HG03354 (cell line): ENCODE measurements at regions not wholly inside any gene's neighbourhood (a gene's known extent, or its start where the extent isn't known, plus 50 kb on each side); places are given as distances from the start of the nearest gene placed in this dataset.

Source experiments
- ATAC-seq: cut with Tn5 transposase; IDR thresholded peaks from one replicate; pipeline ENCODE4 v1.9.1; 2021; ENCODE audit warnings: mild to moderate bottlenecking; ENCODE audit not compliant: unreplicated experiment, poor library complexity, severe bottlenecking

DNA sequence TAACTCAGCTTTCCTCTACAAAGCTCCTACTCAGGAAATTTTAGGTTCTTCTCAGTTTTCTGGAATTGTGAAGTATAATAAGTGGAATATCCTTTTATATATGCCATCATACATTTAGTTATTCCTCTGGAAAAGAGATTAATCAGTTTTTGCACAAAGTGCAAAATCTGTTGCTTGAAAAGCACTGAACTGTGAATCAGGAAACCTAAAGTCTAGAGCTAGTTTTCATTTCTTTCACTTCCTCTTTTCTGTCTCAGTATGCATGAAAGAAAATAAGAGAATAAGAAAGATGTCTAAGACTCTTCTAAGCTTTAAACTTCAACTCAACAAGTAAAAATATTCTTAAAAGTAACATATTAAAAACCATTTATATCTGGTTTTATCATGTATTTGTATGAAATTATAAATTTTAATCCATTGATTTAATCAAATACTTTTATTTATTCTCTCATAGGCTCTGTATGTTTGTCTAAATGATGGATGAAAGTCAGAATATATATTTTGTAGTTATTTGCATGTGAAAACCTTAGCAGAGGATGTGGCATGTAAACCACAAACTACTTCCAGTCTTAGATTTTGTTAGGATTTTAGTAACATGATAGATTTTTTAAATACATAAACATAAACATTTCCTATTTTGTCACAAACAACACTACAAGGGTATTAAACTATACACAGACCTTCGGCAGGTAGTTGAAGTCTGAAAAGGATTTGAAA lies 1073.0 kb downstream of the XPNPEP1 start:
- peak; percentile 92 for ATAC-seq

GRCh38 chr10:108849688-108850087 lies 1073.6 kb downstream of the XPNPEP1 start:
- peak; percentile 39 for ATAC-seq

DNA sequence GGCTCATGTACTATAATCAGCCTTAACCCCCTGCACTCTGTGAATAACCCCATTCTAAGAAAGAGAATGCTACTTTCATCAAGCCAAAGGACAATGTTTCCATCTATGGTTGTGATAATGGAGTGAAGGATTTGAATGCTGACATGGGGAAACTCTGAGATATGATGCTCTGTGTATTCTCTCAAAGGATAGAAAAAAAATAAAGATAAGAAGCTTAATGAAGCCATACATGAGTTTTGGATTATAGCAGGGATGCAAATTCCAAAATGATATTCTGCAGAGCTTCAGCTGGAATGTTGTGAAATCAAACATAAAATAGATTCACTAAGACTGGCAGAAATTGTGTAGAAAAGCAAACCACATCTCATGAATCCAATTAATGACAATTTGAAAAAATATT lies 1074.1 kb downstream of the XPNPEP1 start:
- ATAC-seq = no peak

DNA sequence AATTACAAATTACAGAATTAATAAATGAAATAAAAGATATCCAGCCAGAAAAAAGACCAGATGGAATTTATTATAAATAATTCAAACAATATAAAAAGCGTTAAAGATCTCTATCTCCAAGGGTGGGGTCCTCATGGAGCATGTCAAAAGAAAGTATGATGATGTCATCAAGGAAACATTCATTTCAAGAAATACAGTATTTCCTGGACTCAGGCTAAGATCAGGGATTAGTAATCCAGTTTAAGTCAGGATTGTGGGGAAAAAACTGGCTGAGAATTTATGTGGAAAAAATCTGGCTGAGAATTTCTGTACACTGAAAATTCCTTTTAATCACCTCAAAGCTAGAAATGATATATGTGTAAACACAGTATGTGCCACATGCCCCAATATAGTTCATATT lies 1075.3 kb downstream of the XPNPEP1 start:
- no peak for ATAC-seq

DNA sequence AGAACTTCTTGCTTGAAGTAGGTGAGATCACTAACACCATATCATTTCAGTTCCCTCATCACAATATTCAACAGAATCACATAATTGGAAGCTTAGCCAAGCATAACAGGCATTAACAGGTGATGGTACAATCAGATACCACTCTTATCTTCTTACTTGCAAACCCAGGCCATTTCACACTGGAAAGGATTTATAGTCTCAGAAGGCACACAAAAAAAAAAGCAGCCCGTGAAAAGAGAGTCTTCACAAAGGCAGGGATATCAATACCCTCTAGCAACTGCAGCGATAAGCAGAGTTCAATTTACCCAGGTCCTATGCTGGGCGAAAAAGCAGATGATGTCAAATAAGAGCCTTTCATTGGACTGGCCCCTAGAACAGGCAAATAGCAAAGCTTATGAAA lies 1082.4 kb downstream of the XPNPEP1 start:
- no peak for ATAC-seq

DNA sequence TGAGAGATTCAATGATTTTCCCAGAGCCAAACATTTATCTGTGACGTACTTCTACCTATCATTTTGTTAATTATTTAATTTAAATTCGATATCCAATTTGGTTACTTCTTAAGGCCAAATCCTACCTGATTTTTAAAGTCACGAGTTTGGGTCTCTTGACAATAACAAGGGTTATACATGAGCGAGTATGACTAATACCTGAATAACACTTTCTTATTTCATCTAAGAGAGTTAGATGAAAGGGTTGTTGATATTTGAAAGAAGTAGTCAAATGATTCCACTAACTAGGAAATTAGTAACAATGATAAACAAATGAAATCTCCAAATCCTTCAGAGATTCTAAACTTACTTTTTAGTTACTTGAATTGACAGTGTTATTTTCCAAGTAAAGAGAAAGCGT lies 1086.9 kb downstream of the XPNPEP1 start:
- peak; percentile 68 for ATAC-seq

- no peak for ATAC-seq
Measured at GRCh38 chr10:108822026-108822425, 1101.3 kb downstream of the XPNPEP1 start.

DNA sequence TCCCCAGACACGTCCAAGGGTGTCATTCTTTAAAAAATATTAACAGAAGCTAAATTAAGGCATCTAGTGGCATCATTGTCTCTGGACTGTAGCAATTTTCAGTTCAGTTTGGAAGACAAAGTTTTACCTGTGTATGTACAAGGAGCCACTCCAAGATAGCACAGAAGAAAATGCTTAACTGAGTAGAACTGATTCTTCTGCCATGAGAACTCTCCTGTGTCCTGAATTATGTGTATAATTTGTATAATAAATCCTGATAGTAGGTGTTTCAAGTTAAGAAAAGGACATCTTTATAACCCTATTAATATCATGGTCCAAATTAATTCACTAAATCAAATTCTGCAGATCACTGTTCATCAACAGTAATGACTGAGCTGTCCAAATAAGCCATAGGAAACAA lies 1104.0 kb downstream of the XPNPEP1 start:
- ATAC-seq = no peak

DNA sequence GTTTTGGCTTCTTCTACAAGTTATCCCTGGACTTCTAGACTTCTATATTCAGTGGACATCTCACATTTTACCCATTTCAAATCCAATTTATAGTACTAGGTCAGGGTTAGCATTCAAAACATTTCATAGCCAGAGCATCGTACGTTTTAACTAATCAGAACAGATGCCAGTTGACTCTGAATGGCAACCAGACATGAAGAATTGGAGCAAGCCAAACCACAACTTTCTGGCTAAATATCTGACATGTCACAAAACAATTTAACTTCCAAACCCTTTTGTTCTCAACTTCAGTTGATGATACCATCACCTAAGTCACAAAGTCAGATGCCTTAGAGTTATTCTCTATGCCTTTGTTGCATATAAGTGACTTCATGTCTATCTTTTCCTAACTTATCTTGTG lies 1105.7 kb downstream of the XPNPEP1 start:
- no peak for ATAC-seq

GRCh38 chr10:108817135-108817534 lies 1106.2 kb downstream of the XPNPEP1 start:
- ATAC-seq = no peak

DNA sequence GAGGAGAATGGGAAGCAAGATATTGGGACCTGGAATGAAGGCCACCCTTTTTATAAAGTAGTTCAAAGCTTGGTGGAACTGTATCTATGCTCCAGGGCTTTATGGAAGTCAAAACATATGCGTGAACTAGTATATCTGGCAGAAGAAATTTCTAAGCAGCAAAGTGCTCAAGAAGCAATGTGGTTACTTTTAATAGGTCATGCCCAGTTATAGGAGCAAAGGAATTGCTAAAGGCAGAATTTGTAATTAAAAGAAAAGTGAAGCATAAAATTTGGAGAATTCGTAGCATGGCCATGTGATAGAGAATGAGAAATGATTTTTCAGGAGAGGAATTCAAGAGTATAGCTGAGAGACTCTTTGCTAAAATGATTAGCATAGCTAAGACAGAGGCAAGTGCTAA lies 1110.4 kb downstream of the XPNPEP1 start:
- ATAC-seq = no peak

- no peak for ATAC-seq
Measured at GRCh38 chr10:108812296-108812695, 1111.0 kb downstream of the XPNPEP1 start.

GRCh38 chr10:108808228-108808627 lies 1115.1 kb downstream of the XPNPEP1 start:
- no peak for ATAC-seq

GRCh38 chr10:108801775-108802517 lies 1121.4 kb downstream of the XPNPEP1 start:
- no peak for ATAC-seq

DNA sequence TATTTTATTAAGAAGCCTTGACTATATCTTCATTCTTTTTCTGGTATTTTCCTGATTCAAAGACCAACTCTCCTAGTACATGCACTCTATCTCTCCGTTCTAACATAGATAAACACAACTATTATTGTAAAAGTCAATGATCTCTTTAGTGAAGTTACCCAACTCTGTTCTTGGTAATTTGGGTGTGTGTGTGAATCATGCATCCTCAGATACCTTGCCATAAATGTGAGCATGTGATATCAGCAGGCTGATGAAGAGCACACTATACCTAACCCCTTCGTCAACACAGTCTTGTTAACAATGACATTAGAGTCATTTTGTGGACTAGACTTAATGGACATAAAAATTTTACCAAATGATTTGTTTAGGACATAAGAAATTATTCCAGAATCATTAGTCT lies 1122.1 kb downstream of the XPNPEP1 start:
- no peak for ATAC-seq

- no peak for ATAC-seq
Measured at GRCh38 chr10:108797573-108797972, 1125.7 kb downstream of the XPNPEP1 start.

GRCh38 chr10:108791794-108792474 lies 1131.4 kb downstream of the XPNPEP1 start:
- no peak for ATAC-seq

GRCh38 chr10:108791030-108791429 lies 1132.3 kb downstream of the XPNPEP1 start:
- ATAC-seq = no peak

- peak; percentile 85 for ATAC-seq
Measured at GRCh38 chr10:108789919-108790318, 1133.4 kb downstream of the XPNPEP1 start.

DNA sequence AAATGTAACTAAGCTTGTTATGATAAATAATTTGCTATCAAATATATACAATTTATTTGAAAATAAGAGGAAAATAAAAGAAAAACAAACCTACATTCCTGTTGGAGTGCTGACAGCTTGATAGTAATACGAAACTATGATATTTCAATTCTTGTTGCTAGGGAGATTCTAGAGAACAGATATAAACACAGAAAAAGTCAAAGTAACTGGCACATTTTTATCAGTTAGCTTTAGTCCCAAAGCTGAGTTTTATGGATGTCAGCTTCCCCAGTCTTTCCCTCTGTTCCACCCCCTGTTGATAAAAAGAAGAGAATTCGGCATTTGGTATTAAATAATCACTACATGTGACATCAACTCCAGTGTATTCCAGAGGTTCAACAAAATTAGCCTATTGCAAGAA lies 1134.0 kb downstream of the XPNPEP1 start:
- no peak for ATAC-seq

- ATAC-seq = no peak
Measured at GRCh38 chr10:108788891-108789290, 1134.4 kb downstream of the XPNPEP1 start.
